Peyer's patch (tissue), 4 donors: ENCODE measurements at regions not wholly inside any gene's neighbourhood (a gene's known extent, or its start where the extent isn't known, plus 50 kb on each side); places are given as distances from the start of the nearest gene placed in this dataset.
"Not testable (repeated sequence)": the region's sequence is repeated elsewhere in the genome, so short reads cannot be mapped to it uniquely, and the experiment has no call there.

Experiments used
- DNase-seq, 3 donors: peaks; one replicate each; pipeline ENCODE4 v3.0.0-alpha.2; 2017 to 2019
- H3K27ac ChIP-seq, 4 donors: fragments of 200-600 bp; sonication (generic); one replicate each; pipeline ENCODE4 v1.5.1; 2016 to 2019
- H3K27me3 ChIP-seq, 2 donors: fragments of 200-600 bp; sonication (generic); one replicate each; pipeline ENCODE4 v1.5.1; 2019
- H3K36me3 ChIP-seq, 3 donors: fragments of 200-600 bp; sonication (generic); one replicate each; pipeline ENCODE4 v1.5.1; 2016 to 2019
- H3K4me1 ChIP-seq, 4 donors: fragments of 200-600 bp; sonication (generic); one replicate each; pipeline ENCODE4 v1.5.1; 2016 to 2019
- H3K4me3 ChIP-seq, 4 donors: fragments of 200-600 bp; sonication (generic); 1 replicate in 3 of 4; 2 replicates in 1 of 4; pipeline ENCODE4 v1.5.1; 2016 to 2019; ENCODE audit warnings: mild to moderate bottlenecking in 1 of 4
- H3K9me3 ChIP-seq, 4 donors: fragments of 200-600 bp; sonication (generic); one replicate each; pipeline ENCODE4 v1.5.1; 2016 to 2019; ENCODE audit warnings: mild to moderate bottlenecking in 1 of 4
- POLR2A ChIP-seq, 2 donors: fragments of 450-650 bp; IDR thresholded peaks; one replicate each; pipeline ENCODE4 v1.5.1; 2017; ENCODE audit warnings: antibody characterized with exemption in 2 of 2, mild to moderate bottlenecking in 2 of 2, moderate library complexity in 2 of 2
- TF ChIP-seq, protein P1 (sequence below), 6 experiments: fragments of 450-650 bp in 4 of 6; fragments of 200-600 bp in 2 of 6; sonication (generic) in 1 of 6; IDR thresholded peaks; one replicate each; pipeline ENCODE4 v1.5.1; 2017 to 2019; ENCODE audit warnings: antibody characterized with exemption in 6 of 6, mild to moderate bottlenecking in 3 of 6, moderate library complexity in 1 of 6

DNA sequence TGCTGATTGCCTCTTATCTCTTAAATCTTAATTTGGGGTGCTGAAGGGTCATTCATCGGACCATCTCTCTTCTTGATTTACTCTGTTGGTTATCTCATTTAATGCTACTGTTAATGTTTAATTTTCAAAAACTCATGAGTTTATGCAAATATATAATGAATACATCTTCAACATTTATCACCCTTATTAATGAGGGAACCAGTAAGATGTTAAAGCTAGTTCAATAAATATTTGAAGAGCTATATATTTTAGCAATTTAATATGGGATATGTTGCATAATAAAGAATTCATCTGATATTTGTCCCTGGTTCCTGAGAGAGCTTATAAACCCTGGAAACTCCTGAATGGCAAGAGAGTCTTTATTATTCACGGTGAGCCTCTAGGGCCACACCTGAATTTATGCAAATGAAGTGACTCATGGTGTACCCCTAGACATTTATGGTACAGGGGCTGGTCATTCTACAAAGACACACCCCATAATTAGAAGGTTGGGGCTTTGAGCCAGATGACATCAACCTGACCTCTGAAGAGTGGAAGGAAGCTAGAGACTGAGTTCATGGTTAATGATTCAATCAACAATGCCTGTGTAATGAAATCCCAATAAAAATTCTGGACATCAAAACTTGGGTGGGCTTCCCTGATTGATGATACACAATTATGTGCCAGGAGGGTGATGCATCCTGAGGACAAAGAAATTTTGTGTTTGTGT, 339.5 kb upstream of the ZNF608 start:
- Histone ChIP-seq H3K27me3 (no peaks in the 10 kb centered on the region), H3K4me1 (no peaks in the 10 kb centered on the region), H3K9me3 (no peaks in the 10 kb centered on the region), H3K4me3 (no peak overlapping the region), H3K36me3 (no peaks in the 10 kb centered on the region), H3K27ac (no peak overlapping the region)
- peak in 1 of 3 donors; percentile 66 for DNase-seq
- TF ChIP-seq POLR2A (IDR thresholded peaks at IDR 0.05), result no peak
- TF ChIP-seq, protein P1, sequence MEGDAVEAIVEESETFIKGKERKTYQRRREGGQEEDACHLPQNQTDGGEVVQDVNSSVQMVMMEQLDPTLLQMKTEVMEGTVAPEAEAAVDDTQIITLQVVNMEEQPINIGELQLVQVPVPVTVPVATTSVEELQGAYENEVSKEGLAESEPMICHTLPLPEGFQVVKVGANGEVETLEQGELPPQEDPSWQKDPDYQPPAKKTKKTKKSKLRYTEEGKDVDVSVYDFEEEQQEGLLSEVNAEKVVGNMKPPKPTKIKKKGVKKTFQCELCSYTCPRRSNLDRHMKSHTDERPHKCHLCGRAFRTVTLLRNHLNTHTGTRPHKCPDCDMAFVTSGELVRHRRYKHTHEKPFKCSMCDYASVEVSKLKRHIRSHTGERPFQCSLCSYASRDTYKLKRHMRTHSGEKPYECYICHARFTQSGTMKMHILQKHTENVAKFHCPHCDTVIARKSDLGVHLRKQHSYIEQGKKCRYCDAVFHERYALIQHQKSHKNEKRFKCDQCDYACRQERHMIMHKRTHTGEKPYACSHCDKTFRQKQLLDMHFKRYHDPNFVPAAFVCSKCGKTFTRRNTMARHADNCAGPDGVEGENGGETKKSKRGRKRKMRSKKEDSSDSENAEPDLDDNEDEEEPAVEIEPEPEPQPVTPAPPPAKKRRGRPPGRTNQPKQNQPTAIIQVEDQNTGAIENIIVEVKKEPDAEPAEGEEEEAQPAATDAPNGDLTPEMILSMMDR (IDR thresholded peaks at IDR 0.05), result no peak

DNA sequence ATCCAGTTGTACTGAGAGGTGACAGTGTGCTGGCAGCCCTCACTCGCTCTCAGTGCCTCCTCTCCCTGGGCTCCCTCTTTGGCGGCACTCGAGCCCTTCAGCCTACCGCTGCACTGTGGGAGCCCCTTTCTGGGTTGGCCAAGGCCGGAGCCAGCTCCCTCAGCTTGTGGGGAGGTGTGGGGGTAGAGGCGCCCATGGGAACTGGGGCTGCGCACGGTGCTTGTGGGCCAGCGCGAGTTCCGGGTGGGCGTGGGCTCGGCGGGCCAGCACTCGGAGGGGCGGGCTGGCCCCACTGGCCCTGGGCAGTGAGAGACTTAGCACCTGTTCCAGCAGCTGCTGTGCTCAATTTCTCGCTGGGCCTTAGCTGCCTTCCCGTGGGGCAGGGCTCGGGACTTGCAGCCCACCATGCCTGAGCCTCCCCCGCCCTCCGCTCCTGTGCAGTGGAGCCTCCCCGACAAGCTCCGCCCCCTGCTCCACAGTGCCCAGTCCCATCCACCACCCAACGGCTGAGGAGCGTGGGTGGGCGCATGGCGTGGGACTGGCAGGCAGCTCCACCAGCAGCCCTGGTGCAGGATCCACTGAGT, 342.2 kb upstream of the ZNF608 start:
- H3K9me3 ChIP-seq, result no peaks in the 10 kb centered on the region
- H3K27me3 ChIP-seq, result no peaks in the 10 kb centered on the region
- no peak for DNase-seq
- H3K4me1 ChIP-seq, result no peaks in the 10 kb centered on the region
- H3K27ac ChIP-seq, result no peak overlapping the region
- no peaks in the 10 kb centered on the region for H3K36me3 ChIP-seq
- TF ChIP-seq POLR2A (IDR thresholded peaks at IDR 0.05), result no peak
- TF ChIP-seq, protein P1 (IDR thresholded peaks at IDR 0.05), result no peak
- H3K4me3 ChIP-seq, result no peak overlapping the region

DNA sequence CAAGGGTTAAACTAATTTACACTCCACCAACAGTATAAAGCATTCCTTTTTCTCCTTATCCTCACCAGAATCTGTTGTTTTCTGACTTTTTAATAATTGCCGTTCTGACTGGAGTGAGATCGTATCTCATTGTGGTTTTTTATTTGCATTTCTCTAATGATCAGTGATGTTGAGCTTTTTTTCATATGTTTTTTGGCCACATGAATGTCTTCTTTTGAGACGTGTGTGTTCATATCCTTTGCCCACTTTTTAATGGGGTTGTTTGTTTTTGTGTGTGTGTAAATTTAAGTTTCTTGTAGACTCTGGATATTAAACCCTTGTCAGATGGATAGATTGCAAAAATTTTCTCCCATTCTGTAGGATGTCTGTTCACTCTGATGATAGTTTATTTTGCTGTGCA, 345.7 kb upstream of the ZNF608 start:
- H3K9me3 ChIP-seq, DNase-seq, H3K36me3 ChIP-seq, H3K4me1 ChIP-seq, H3K4me3 ChIP-seq, H3K27ac ChIP-seq, H3K27me3 ChIP-seq: not testable (repeated sequence)

DNA sequence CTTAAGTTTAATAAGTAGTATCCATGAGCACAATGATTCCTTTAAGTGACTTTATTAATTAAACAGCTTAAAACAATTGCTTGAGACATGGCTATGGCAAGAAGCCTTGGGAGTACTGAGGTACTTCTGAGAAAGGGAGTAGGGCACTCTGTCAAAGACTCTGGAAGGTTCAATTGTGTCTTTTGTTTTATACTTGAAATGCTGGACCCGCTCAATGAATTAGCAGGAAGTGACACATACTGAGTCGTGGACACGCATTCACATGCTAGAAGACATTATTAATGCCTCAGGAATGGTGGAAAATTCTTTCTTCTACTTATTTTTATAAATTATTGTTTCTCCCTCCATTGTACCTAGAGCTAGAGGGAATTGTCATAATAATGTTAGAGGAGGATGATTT, 347.3 kb upstream of the ZNF608 start:
- Histone ChIP-seq H3K9me3 (no peaks in the 10 kb centered on the region), H3K27ac (no peak overlapping the region)

DNA sequence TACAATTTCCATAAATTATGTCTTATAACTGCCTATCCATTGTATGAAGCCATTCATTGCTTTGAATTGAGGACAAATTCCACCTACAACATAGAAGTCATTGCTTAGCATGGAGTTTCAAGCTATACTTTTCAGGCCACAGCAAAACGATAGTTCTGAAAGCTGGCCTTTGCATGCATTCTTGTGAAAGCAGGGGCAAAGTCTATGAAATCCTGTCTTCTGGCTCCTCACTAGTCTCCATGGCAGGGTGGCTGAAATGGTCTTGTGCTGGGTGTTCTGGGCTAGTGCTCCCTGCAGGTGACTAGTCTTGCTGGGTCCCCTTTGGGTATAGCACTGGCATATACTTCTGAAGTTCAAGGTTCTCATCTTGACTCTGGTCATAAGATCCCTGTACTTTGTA, 353.9 kb upstream of the ZNF608 start:
- H3K9me3 ChIP-seq, result no peaks in the 10 kb centered on the region
- DNase-seq, result no peak
- no peaks in the 10 kb centered on the region for H3K36me3 ChIP-seq

More for the DNA sequence above, 347.3 kb upstream of the ZNF608 start:
- H3K36me3 ChIP-seq, result no peaks in the 10 kb centered on the region
- DNase-seq, result no peak
- no peak for TF ChIP-seq POLR2A (IDR thresholded peaks at IDR 0.05)
- TF ChIP-seq, protein P1 (IDR thresholded peaks at IDR 0.05), result no peak
- no peaks in the 10 kb centered on the region for H3K4me1 ChIP-seq
- no peaks in the 10 kb centered on the region for H3K27me3 ChIP-seq
- H3K4me3 ChIP-seq, result no peak overlapping the region

DNA sequence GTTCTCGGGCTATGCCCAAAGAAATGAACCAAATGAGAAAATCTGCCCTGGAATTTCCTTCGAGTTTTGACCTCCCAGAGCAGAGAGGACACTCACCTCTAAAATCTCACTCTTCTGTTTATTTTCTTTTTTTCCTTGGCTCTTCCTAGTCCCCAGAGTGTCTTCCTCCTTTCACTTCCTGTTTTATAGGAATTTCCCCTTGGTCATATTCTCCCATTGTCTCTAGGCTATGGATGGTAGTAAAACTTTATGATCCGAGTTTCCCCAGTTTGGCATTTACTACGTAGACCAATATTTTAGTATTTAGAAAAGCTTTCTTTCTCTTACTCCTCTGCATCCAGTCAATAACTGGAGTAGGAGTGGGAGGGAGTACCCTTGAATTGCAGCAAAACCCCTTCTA, 354.5 kb upstream of the ZNF608 start:
- no peak for TF ChIP-seq POLR2A (IDR thresholded peaks at IDR 0.05)
- TF ChIP-seq, protein P1 (IDR thresholded peaks at IDR 0.05), result no peak
- H3K27ac ChIP-seq, result no peak overlapping the region
- no peaks in the 10 kb centered on the region for H3K4me1 ChIP-seq
- no peaks in the 10 kb centered on the region for H3K27me3 ChIP-seq
- H3K36me3 ChIP-seq, result no peaks in the 10 kb centered on the region
- DNase-seq, result no peak
- no peaks in the 10 kb centered on the region for H3K9me3 ChIP-seq
- H3K4me3 ChIP-seq, result no peak overlapping the region

More for the DNA sequence above, 353.9 kb upstream of the ZNF608 start:
- Histone ChIP-seq H3K4me3 (no peak overlapping the region), H3K27me3 (no peaks in the 10 kb centered on the region), H3K4me1 (no peaks in the 10 kb centered on the region), H3K27ac (no peak overlapping the region)
- TF ChIP-seq, protein P1 (IDR thresholded peaks at IDR 0.05), result no peak
- TF ChIP-seq POLR2A (IDR thresholded peaks at IDR 0.05), result no peak
